HG02852 (cell line): ENCODE measurements at regions not wholly inside any gene's neighbourhood (a gene's known extent, or its start where the extent isn't known, plus 50 kb on each side); places are given as distances from the start of the nearest gene placed in this dataset.
"Not testable (repeated sequence)": the region's sequence is repeated elsewhere in the genome, so short reads cannot be mapped to it uniquely, and the experiment has no call there.

Experiments
- ATAC-seq: cut with Tn5 transposase; IDR thresholded peaks from one replicate; pipeline ENCODE4 v1.9.1; 2021; ENCODE audit warnings: mild to moderate bottlenecking, moderate library complexity; ENCODE audit not compliant: unreplicated experiment

- not testable (repeated sequence) for ATAC-seq
Measured at GRCh38 chr5:34188001-34188822, 145.2 kb upstream of the C1QTNF3 start.

GRCh38 chr5:34189246-34189645 is 146.2 kb upstream of the C1QTNF3 start:
- ATAC-seq: not testable (repeated sequence)

GRCh38 chr5:34189752-34190411 is 146.9 kb upstream of the C1QTNF3 start:
- not testable (repeated sequence) for ATAC-seq

GRCh38 chr5:34190466-34190865 is 147.5 kb upstream of the C1QTNF3 start:
- not testable (repeated sequence) for ATAC-seq

GRCh38 chr5:34191279-34191744 is 148.3 kb upstream of the C1QTNF3 start:
- ATAC-seq: not testable (repeated sequence)

- not testable (repeated sequence) for ATAC-seq
Measured at GRCh38 chr5:34192064-34192922, 149.3 kb upstream of the C1QTNF3 start.

GRCh38 chr5:34192923-34193262 is 149.9 kb upstream of the C1QTNF3 start:
- ATAC-seq: not testable (repeated sequence)

- ATAC-seq: not testable (repeated sequence)
Measured at GRCh38 chr5:34193297-34193696, 150.3 kb upstream of the C1QTNF3 start.

- not testable (repeated sequence) for ATAC-seq
Measured at GRCh38 chr5:34193804-34194203, 150.8 kb upstream of the C1QTNF3 start.

- not testable (repeated sequence) for ATAC-seq
Measured at GRCh38 chr5:34196091-34196490, 153.1 kb upstream of the C1QTNF3 start.

- not testable (repeated sequence) for ATAC-seq
Measured at GRCh38 chr5:34205347-34205746, 162.3 kb upstream of the C1QTNF3 start.

- ATAC-seq: not testable (repeated sequence)
Measured at GRCh38 chr5:34217386-34217785, 174.4 kb upstream of the C1QTNF3 start.

- ATAC-seq: not testable (repeated sequence)
Measured at GRCh38 chr5:34221329-34222073, 178.5 kb upstream of the C1QTNF3 start.

GRCh38 chr5:34223158-34223557 is 180.1 kb upstream of the C1QTNF3 start:
- ATAC-seq: not testable (repeated sequence)

GRCh38 chr5:34230402-34230801 is 187.4 kb upstream of the C1QTNF3 start:
- ATAC-seq: not testable (repeated sequence)

- not testable (repeated sequence) for ATAC-seq
Measured at GRCh38 chr5:34243802-34244201, 200.8 kb upstream of the C1QTNF3 start.

GRCh38 chr5:34244281-34245031 is 201.4 kb upstream of the C1QTNF3 start:
- peak; percentile 62 for ATAC-seq

GRCh38 chr5:34245032-34245394 is 202.0 kb upstream of the C1QTNF3 start:
- peak; percentile 74 for ATAC-seq

GRCh38 chr5:34245813-34246212 is 202.8 kb upstream of the C1QTNF3 start:
- not testable (repeated sequence) for ATAC-seq

- ATAC-seq: not testable (repeated sequence)
Measured at GRCh38 chr5:34258598-34258997, 215.6 kb upstream of the C1QTNF3 start.
